ENCODE measurements at regions not wholly inside any gene's neighbourhood (a gene's known extent, or its start where the extent isn't known, plus 50 kb on each side); places are given as distances from the start of the nearest gene placed in this dataset.

DNA sequence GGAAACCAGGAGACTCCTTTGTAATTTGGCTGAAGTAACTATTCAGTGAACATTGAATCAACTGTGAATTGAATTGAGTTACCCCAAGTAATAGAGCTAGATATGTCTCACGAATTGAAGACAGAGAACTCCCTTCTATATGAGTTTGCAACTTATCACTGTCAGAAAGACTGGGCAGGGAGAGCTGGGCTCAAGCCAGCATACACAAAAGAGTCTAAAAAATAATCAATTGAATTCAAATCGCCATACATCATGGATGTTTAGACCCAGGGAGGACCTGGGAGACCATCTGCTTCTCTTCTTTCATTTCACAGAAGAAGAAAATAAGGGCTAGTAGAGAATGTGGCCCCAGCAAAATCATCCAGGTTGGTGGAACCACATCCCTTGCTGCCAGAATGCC is 503.1 kb upstream of the AUTS2 start:
- TF ChIP-seq, protein P1, sequence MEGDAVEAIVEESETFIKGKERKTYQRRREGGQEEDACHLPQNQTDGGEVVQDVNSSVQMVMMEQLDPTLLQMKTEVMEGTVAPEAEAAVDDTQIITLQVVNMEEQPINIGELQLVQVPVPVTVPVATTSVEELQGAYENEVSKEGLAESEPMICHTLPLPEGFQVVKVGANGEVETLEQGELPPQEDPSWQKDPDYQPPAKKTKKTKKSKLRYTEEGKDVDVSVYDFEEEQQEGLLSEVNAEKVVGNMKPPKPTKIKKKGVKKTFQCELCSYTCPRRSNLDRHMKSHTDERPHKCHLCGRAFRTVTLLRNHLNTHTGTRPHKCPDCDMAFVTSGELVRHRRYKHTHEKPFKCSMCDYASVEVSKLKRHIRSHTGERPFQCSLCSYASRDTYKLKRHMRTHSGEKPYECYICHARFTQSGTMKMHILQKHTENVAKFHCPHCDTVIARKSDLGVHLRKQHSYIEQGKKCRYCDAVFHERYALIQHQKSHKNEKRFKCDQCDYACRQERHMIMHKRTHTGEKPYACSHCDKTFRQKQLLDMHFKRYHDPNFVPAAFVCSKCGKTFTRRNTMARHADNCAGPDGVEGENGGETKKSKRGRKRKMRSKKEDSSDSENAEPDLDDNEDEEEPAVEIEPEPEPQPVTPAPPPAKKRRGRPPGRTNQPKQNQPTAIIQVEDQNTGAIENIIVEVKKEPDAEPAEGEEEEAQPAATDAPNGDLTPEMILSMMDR (IDR thresholded peaks at IDR 0.05 in 4 of 5, conservative IDR thresholded peaks at IDR 0.05 in 1 of 5): no peak
- TF ChIP-seq POLR2A (IDR thresholded peaks at IDR 0.05): no peak

All from gastrocnemius medialis (tissue), 4 donors.